Body of pancreas (tissue), 4 donors: ENCODE measurements at regions not wholly inside any gene's neighbourhood (a gene's known extent, or its start where the extent isn't known, plus 50 kb on each side); places are given as distances from the start of the nearest gene placed in this dataset.

Experiments
- POLR2A ChIP-seq, 3 donors: fragments of 450-650 bp; IDR thresholded peaks; one replicate each; pipeline ENCODE4 v1.6.1; 2016; ENCODE audit warnings: antibody characterized with exemption in 3 of 3, mild to moderate bottlenecking in 2 of 3
- TF ChIP-seq, protein P1 (sequence below), 7 experiments: fragments of 450-650 bp in 4 of 7; fragments of 200-600 bp in 3 of 7; sonication (generic) in 3 of 7; IDR thresholded peaks; one replicate each; pipeline ENCODE4 v1.5.1; 2016 to 2019; ENCODE audit warnings: antibody characterized with exemption in 7 of 7

DNA sequence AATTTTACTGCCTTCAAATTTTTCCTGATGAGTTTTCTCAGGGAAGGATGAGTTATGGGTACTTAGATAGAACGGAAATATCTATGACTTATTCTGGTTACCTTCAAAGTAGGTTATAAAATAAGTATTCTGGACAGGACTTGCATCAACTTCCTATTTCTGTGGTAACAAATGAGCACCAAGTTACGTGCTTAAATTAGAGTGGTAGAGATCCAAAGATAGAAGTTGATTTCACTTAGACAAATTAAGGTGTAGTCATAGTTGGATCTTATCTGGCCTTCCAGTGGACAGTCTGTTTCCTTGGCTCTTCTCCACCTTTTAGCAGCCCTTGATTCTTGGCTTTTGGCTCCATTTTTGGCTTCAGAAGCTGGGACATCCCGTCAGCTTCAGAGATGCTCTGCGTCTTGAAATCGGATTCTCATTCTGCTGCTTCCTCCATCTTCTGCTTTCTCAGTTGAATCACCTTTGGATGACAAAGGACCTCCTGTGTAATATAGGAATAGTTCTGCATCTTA, 109.9 kb downstream of the ZNF518B start:
- TF ChIP-seq, protein P1, sequence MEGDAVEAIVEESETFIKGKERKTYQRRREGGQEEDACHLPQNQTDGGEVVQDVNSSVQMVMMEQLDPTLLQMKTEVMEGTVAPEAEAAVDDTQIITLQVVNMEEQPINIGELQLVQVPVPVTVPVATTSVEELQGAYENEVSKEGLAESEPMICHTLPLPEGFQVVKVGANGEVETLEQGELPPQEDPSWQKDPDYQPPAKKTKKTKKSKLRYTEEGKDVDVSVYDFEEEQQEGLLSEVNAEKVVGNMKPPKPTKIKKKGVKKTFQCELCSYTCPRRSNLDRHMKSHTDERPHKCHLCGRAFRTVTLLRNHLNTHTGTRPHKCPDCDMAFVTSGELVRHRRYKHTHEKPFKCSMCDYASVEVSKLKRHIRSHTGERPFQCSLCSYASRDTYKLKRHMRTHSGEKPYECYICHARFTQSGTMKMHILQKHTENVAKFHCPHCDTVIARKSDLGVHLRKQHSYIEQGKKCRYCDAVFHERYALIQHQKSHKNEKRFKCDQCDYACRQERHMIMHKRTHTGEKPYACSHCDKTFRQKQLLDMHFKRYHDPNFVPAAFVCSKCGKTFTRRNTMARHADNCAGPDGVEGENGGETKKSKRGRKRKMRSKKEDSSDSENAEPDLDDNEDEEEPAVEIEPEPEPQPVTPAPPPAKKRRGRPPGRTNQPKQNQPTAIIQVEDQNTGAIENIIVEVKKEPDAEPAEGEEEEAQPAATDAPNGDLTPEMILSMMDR (IDR thresholded peaks at IDR 0.05) = no peak
- TF ChIP-seq POLR2A (IDR thresholded peaks at IDR 0.05) = no peak
